ENCODE measurements at regions not wholly inside any gene's neighbourhood (a gene's known extent, or its start where the extent isn't known, plus 50 kb on each side); places are given as distances from the start of the nearest gene placed in this dataset.
A peak's percentile ranks its signal among the peaks of the same experiment; 100 is the strongest.

DNA sequence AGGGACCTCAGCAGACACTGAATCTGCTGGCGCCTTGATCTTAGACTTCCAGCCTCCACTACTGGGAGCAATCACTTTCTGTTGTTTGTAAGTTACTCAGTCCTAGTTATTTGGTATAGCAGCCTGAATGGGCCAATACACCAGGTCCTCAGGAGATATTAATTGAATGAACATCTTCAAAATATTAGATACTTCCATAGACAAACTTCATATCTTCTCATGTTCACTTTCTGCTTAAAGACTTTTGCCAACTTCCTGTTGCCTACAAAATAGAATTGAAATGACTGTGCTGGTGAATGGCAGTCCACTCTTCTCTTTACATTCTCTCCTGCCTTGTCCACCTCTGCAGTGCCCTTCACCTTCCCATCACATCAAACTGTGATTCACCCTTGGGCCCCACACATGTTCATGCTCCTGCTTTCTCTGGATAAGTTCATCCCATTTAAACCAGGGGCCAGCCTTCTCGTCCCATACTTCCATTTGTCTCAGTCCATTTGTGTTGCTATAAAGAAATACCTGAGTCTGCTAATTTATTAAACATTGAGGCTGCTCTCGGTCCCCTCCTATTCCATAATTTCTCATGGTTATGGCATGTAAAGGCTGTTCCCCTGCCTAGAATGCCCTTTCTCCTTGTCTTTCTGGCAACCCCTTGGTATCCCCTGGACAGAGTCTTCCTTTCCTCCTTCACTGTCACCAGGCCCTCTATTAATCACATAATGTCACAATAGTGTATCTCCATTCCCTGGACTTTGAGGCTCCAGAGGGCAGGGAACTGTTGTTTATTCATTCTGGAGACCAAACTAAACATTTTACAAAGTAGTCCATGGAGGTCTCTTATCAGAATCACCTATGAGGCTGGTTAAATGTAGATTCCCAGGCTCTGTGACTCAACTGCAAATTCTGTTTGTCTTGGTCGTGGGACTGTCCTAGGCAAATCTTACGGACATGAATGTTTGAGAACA, 148.3 kb upstream of the TMEM170B start:
- H3K36me3 ChIP-seq: no peaks in the 10 kb centered on the region
- no peaks in the 10 kb centered on the region for H3K9me3 ChIP-seq
- no peaks in the 10 kb centered on the region for H3K27me3 ChIP-seq
- TF ChIP-seq POLR2A (IDR thresholded peaks at IDR 0.05): no peak
- no peak for TF ChIP-seq EP300 (IDR thresholded peaks at IDR 0.05)
- TF ChIP-seq, protein P1, sequence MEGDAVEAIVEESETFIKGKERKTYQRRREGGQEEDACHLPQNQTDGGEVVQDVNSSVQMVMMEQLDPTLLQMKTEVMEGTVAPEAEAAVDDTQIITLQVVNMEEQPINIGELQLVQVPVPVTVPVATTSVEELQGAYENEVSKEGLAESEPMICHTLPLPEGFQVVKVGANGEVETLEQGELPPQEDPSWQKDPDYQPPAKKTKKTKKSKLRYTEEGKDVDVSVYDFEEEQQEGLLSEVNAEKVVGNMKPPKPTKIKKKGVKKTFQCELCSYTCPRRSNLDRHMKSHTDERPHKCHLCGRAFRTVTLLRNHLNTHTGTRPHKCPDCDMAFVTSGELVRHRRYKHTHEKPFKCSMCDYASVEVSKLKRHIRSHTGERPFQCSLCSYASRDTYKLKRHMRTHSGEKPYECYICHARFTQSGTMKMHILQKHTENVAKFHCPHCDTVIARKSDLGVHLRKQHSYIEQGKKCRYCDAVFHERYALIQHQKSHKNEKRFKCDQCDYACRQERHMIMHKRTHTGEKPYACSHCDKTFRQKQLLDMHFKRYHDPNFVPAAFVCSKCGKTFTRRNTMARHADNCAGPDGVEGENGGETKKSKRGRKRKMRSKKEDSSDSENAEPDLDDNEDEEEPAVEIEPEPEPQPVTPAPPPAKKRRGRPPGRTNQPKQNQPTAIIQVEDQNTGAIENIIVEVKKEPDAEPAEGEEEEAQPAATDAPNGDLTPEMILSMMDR (IDR thresholded peaks at IDR 0.05): no peak
- no peak for TF ChIP-seq POLR2AphosphoS5 (IDR thresholded peaks at IDR 0.05)
- intact Hi-C loops (cut with DNase I; ENCODE audit: low total_unique reads): no loop called here
- 77 to 91% (median 83%) methylated on average over 5 of the region's 5 CpGs for WGBS, 5 donors
- H3K4me3 ChIP-seq: no peak overlapping the region
- H3K27ac ChIP-seq: peak overlapping the region in 3 of 5 donors; percentile 9 to 53 (median 40)
- DNase-seq: no peak
- H3K4me1 ChIP-seq: peaks cover 0 to 19% (median 3%) of the 10 kb centered on the region in 4 donors

DNA sequence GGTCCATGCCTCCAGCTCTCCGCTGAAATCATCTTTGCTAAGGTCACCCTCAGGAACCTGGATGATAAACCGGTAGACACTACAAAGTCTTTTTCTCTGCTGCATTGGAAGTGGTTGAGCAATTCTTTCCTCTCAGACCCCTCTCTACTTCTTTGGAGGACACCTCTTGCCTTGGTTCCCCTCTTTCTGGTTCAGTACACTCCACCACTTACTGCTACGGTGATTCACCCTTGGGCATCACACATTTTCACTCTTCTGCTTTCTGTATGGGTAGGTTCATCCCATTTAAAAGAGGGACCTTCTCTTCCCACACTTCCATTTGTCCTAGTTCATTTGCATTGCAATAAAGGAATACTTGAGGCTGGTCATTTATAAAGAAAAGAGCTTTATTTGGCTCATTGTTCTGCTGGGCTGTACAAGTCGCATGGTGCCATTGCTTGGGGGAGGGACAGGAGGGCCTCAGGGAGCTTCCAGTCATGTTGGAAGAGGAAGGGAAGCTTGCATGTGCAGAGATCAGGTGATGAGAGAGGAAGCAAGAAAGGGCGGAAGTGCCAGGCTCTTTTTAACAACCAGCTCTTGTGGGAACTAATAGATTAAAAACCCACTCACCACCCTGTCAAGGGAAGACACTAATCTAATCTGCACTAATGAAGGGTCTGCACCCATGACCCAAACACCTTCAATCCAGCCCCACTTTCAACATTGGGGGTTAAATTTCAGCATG, 149.7 kb upstream of the TMEM170B start:
- intact Hi-C loops (cut with DNase I; ENCODE audit: low total_unique reads): no loop called here
- DNase-seq: no peak
- Histone ChIP-seq H3K27me3 (no peaks in the 10 kb centered on the region), H3K36me3 (no peaks in the 10 kb centered on the region), H3K4me3 (no peak overlapping the region), H3K27ac (no peak overlapping the region), H3K4me1 (peaks cover 0 to 14% (median 2%) of the 10 kb centered on the region in 4 donors), H3K9me3 (no peaks in the 10 kb centered on the region)
- WGBS, 5 donors: 88 to 98% (median 94%) methylated on average over 5 of the region's 5 CpGs
- TF ChIP-seq, protein P1 (IDR thresholded peaks at IDR 0.05): no peak
- TF ChIP-seq POLR2A (IDR thresholded peaks at IDR 0.05): no peak
- no peak for TF ChIP-seq EP300 (IDR thresholded peaks at IDR 0.05)
- TF ChIP-seq POLR2AphosphoS5 (IDR thresholded peaks at IDR 0.05): no peak

DNA sequence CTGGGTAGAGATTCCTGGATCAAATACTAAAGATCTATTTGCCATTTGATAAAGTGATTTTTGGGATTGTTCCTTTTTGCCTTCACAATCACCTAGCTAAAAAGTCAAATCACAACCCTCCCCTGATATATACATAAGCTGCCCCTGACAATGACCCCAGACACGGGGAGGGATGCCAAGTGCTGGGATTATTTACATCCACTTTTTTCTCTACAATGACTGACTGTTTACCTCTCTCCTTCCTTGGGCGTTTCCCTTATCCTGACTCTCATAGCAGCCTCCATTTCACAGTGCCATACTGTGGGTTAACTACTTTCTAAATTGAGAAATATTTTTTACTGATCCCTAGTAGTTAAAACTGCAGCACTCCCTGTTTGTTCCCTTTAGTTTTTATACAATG, 150.8 kb upstream of the TMEM170B start:
- Histone ChIP-seq H3K27me3 (no peaks in the 10 kb centered on the region), H3K27ac (no peak overlapping the region), H3K9me3 (no peaks in the 10 kb centered on the region), H3K4me3 (no peak overlapping the region), H3K4me1 (peaks cover 0 to 9% (median 0%) of the 10 kb centered on the region in 4 donors), H3K36me3 (no peaks in the 10 kb centered on the region)
- WGBS, 5 donors: 14 to 28% (median 16%) methylated on average over 2 of the region's 2 CpGs
- TF ChIP-seq POLR2A (IDR thresholded peaks at IDR 0.05): no peak
- intact Hi-C loops (cut with DNase I; ENCODE audit: low total_unique reads): no loop called here
- no peak for DNase-seq

DNA sequence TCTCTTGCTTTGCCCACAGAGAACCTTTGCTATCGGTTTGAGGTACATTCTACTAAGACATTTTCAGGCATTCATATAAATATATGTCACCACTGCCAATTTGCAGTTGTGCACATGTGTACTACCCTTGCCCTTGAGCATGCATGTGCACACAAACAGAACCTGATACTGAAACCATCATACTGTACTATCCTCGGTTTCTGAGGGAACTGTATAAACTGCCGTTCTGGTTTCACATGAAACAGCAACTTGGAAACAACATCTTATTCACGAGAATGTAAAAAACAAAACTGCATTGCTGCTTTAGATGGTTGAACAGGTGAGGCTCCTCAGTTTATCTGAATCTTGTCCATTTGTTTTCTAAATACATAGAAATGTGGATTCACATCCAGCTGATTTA, 151.2 kb upstream of the TMEM170B start:
- H3K4me1 ChIP-seq: peaks cover 0 to 9% (median 0%) of the 10 kb centered on the region in 4 donors
- intact Hi-C loops (cut with DNase I; ENCODE audit: low total_unique reads): no loop called here
- no peaks in the 10 kb centered on the region for H3K27me3 ChIP-seq
- TF ChIP-seq POLR2AphosphoS5 (IDR thresholded peaks at IDR 0.05): no peak
- TF ChIP-seq POLR2A (IDR thresholded peaks at IDR 0.05): no peak
- H3K4me3 ChIP-seq: no peak overlapping the region
- H3K36me3 ChIP-seq: no peaks in the 10 kb centered on the region
- H3K27ac ChIP-seq: no peak overlapping the region
- H3K9me3 ChIP-seq: no peaks in the 10 kb centered on the region
- 46 to 64% (median 52%) methylated on average over 4 of the region's 4 CpGs for WGBS, 5 donors
- DNase-seq: no peak

DNA sequence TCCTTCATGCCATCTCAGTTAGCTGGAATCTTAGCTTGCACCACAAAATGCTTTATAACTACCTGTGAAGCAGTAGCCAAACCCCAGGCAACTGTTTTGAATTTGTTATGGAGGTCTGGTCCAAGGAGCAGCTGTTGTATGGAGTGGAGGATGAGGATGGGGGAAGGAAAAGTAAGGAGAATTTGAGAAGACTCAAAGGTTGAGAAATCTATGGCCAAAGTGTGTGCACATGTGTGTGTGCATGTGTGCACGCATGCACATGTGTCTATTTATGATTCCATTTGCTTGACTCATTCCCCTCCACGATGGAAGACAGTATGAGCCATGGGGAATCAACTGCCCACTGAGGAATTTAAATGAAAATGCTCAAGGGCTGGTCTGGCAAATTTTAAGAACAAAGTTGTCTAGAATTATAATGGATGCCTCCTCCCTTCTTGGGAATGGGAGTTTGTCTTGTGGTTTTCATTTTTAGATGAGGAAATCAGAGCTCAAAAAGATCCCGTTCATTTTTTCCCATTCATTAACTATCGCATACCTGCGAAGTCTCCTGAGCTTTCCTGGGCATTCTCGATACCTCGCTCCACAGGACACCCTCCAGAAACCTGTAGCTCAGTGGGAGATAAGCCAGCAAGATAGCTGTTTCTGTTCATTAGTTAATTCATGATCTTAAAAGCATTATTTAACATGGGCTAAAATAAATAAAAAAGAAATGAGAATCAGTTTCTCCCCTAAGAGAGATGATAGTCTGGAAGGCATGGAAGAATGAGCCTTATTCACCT, 152.3 kb upstream of the NEDD9 start:
- intact Hi-C loops (cut with DNase I; ENCODE audit: low total_unique reads): no loop called here
- Histone ChIP-seq H3K27me3 (no peaks in the 10 kb centered on the region), H3K36me3 (no peaks in the 10 kb centered on the region), H3K9me3 (no peaks in the 10 kb centered on the region), H3K4me1 (peaks cover 0 to 9% (median 0%) of the 10 kb centered on the region in 4 donors), H3K27ac (no peak overlapping the region), H3K4me3 (no peak overlapping the region)
- 77 to 80% (median 78%) methylated on average over 7 of the region's 7 CpGs for WGBS, 5 donors
- TF ChIP-seq POLR2AphosphoS5 (IDR thresholded peaks at IDR 0.05): no peak
- DNase-seq: no peak

Data from stomach (tissue), 8 donors.